Endothelial cell (in vitro differentiated cells): ENCODE measurements at regions not wholly inside any gene's neighbourhood (a gene's known extent, or its start where the extent isn't known, plus 50 kb on each side); places are given as distances from the start of the nearest gene placed in this dataset.

ENCODE experiments used
- DNase-seq: peaks from one replicate; pipeline ENCODE4 v3.0.0; 2021; ENCODE audit warnings: low spot score
- H3K27ac Mint-ChIP-seq: one replicate; pipeline ENCODE4 v1.8.0; 2021; ENCODE audit warnings: mixed read lengths, inconsistent platforms; ENCODE audit not compliant: unreplicated experiment
- H3K27me3 Mint-ChIP-seq: one replicate; pipeline ENCODE4 v1.8.0; 2021; ENCODE audit warnings: mild to moderate bottlenecking, moderate library complexity, mixed read lengths, inconsistent platforms; ENCODE audit not compliant: unreplicated experiment
- H3K36me3 Mint-ChIP-seq: one replicate; pipeline ENCODE4 v1.8.0; 2021; ENCODE audit warnings: mild to moderate bottlenecking, low read depth, mixed read lengths, inconsistent platforms; ENCODE audit not compliant: unreplicated experiment
- H3K4me1 Mint-ChIP-seq: one replicate; pipeline ENCODE4 v1.8.0; 2021; ENCODE audit warnings: mild to moderate bottlenecking, mixed read lengths, inconsistent platforms; ENCODE audit not compliant: unreplicated experiment
- H3K4me3 Mint-ChIP-seq: one replicate; pipeline ENCODE4 v1.8.0; 2021; ENCODE audit warnings: mild to moderate bottlenecking, mixed read lengths, inconsistent platforms; ENCODE audit not compliant: unreplicated experiment
- H3K9me3 Mint-ChIP-seq: one replicate; pipeline ENCODE4 v1.8.0; 2021; ENCODE audit warnings: mixed read lengths, inconsistent platforms; ENCODE audit not compliant: unreplicated experiment
- CTCF ChIP-seq: fragments of 200-600 bp; sonication (generic); IDR thresholded peaks from one replicate; pipeline ENCODE4 v1.5.0; 2021; ENCODE audit warnings: antibody characterized with exemption; ENCODE audit not compliant: unreplicated experiment

- no peaks in the 10 kb centered on the region for H3K9me3 Mint-ChIP-seq
- no peak overlapping the region for H3K27ac Mint-ChIP-seq
- H3K36me3 Mint-ChIP-seq = no peaks in the 10 kb centered on the region
- no peak for DNase-seq
- H3K4me1 Mint-ChIP-seq = peaks cover 4% of the 10 kb centered on the region
- H3K27me3 Mint-ChIP-seq = no peaks in the 10 kb centered on the region
- H3K4me3 Mint-ChIP-seq = no peak overlapping the region
- TF ChIP-seq CTCF = no peak
These were observed 402.6 kb downstream of the TMEM232 start for GRCh38 chr5:110323832-110324231.

GRCh38 chr5:110324876-110325275 is 401.6 kb downstream of the TMEM232 start:
- no peak for TF ChIP-seq CTCF
- Mint-ChIP-seq H3K27me3 (no peaks in the 10 kb centered on the region), H3K4me1 (peaks cover 4% of the 10 kb centered on the region), H3K36me3 (no peaks in the 10 kb centered on the region), H3K4me3 (no peak overlapping the region), H3K27ac (no peak overlapping the region), H3K9me3 (no peaks in the 10 kb centered on the region)
- no peak for DNase-seq

GRCh38 chr5:110329955-110330525 is 396.4 kb downstream of the TMEM232 start:
- no peaks in the 10 kb centered on the region for H3K9me3 Mint-ChIP-seq
- H3K27ac Mint-ChIP-seq = no peak overlapping the region
- H3K36me3 Mint-ChIP-seq = no peaks in the 10 kb centered on the region
- H3K4me1 Mint-ChIP-seq = peaks cover 6% of the 10 kb centered on the region
- peaks cover 2% of the 10 kb centered on the region for H3K27me3 Mint-ChIP-seq
- TF ChIP-seq CTCF = no peak
- no peak for DNase-seq
- no peak overlapping the region for H3K4me3 Mint-ChIP-seq

- Mint-ChIP-seq H3K27ac (no peak overlapping the region), H3K4me1 (peaks cover 3% of the 10 kb centered on the region), H3K9me3 (no peaks in the 10 kb centered on the region), H3K4me3 (no peak overlapping the region), H3K36me3 (no peaks in the 10 kb centered on the region), H3K27me3 (peaks cover 2% of the 10 kb centered on the region)
- no peak for TF ChIP-seq CTCF
- peak; percentile 54 for DNase-seq
These were observed 393.1 kb downstream of the TMEM232 start for GRCh38 chr5:110333384-110333783.

- no peak overlapping the region for H3K4me3 Mint-ChIP-seq
- no peaks in the 10 kb centered on the region for H3K36me3 Mint-ChIP-seq
- TF ChIP-seq CTCF = no peak
- H3K4me1 Mint-ChIP-seq = no peaks in the 10 kb centered on the region
- H3K27ac Mint-ChIP-seq = no peak overlapping the region
- H3K27me3 Mint-ChIP-seq = peaks cover 2% of the 10 kb centered on the region
- H3K9me3 Mint-ChIP-seq = no peaks in the 10 kb centered on the region
- no peak for DNase-seq
These were observed 391.0 kb downstream of the TMEM232 start for GRCh38 chr5:110335361-110336066.
